ENCODE measurements at regions not wholly inside any gene's neighbourhood (a gene's known extent, or its start where the extent isn't known, plus 50 kb on each side); places are given as distances from the start of the nearest gene placed in this dataset.

DNA sequence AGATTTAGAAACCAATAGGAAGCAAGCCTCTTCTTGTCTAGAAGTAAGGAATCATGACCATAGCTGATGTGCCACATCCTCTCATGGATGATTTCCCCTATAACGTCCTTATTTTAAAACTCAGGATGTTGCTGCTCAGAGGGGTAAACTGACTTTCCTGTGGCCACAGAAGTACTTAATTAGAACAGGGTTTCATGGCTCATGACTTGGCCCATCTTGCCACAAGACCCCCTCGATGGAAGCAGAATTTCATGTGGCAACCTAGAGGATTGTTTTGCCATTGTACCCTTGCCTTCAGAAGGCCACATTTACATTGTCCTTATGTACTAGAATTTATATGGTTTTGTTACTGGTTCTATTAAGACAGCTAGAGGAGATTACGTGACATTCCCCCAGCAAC is 173.5 kb upstream of the PELI2 start:
- DNase-seq: no peak

DNA sequence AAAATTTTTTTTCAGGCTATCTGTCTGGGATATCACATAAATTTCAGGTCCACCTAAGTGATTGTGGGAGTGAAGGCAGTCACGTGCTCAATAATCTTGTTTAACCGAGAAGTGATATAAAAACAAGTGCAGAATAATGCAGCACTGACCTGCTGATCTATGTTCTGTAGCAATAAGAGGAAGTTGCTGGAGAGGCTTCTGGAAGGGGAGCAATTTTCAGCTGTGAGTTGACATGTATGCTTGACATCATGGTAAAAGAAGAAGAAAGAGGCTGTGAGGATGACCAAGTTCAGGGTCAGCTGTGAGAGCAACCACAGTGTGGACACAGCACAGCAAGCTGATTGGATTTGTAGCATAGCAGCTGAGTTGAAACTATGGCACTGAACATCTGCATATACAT is 172.0 kb upstream of the PELI2 start:
- DNase-seq: no peak

DNA sequence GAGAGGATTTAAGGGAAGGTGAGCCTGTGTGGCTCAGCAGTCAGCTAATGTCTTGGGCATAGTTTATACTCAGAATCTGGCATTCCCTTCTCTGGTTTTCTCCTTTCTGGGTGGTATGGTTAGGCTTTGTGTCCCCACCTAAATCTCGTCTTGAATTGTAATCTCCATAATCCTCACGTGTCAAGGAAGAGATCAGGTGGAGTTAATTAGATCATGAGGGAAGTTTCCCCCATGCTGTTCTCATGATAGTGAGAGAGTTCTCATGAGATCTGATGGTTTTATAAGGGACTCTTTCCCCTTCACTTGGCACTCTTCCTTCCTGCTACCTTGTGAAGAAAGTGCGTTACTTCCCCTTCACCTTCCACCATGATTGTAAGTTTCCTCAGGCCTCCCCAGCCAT is 169.8 kb upstream of the PELI2 start:
- no peak for DNase-seq

DNA sequence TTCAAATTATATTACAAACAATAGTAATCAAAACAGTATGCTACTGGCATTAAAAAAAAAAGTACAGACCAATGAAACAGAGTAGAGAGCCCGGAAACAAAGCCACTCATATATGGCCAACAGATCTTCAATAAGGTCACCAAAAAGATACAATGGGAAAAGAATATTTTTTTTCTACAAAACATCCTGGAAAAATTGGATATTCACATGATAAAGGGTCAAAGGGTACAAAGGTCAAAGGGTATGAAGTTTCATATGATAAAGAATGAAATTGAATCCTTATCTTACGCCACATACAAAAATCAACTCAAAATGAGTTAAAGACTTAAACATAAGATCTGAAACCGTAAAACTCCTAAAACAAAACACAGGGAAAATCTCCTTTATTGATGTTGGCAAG is 168.5 kb upstream of the PELI2 start:
- no peak for DNase-seq

DNA sequence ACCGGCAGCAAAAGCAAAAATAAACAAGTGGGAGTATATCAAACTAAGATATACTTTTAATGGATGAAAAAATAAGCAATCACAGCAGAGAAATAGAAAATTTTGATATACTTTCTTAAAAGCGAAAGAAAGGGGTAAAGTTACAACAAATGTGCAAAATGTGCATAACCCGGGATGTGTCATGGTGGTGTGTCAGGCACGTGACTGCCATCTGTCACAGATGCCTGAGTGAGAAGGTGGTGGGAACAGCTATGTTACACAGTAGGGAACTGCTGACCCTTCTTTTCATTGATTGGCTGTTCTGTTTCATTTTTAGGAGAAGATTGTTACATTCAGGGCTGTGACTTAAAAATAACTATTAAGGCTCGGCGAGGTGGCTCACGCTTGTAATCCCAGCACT is 168.1 kb upstream of the PELI2 start:
- DNase-seq: no peak

DNA sequence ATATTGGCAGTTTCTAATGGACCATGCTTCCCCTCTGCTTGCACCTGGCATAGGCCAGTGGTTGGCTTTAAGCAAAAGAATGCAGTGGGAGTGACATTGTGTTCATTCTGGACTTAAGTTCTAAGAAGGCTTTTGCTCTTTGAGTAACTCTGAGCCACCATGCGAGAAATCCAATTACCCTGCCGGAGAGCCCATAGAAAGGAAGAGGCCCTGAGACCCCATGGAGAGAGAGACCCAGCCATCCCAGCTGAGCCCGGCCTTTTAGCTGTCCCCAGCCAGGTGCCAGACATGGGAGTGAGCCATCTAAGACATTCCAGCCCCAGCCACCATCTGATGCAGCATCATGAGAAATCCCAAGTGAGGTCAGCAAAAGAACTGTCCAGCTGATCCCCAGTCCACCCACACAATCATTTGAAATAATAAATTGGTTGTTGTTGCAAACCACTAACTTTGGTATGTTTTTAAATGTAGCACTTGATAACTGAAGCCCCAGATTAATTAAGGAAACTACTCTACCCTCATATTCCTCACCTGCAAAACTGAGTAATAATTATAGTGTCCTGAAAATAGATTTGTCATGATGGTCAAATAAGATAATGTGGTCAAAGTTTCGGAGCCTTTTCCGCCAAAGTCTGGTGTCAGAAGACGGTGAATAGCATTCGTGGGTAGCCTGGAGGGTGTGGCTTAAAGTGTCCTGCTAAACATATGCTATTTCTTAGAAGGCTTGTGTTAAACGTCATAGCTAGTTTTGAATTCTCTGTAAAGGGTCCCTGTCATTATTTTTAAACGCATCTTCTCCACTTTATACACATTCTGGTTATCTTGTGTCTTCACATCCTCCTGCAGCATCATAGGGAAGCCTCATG is 166.6 kb upstream of the PELI2 start:
- DNase-seq: no peak

DNA sequence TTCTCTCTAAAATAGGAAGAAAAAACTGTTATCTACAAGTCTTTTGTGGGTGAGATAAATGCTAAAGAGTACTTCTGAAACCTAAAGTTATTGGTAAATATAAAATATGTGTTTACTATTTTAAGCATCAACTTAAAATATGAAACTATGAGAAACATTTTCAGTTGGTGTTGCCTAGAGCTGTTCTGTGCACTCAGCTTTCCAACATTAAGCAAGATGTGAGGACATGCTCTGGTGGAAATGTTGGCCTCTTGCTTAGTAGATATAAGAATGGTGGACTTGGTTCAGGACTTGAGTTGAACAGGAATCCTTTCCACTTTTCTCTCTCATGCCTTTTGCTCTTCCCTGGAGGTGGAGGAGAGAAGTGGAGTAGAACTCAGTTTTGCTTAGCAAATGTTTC is 164.1 kb upstream of the PELI2 start:
- DNase-seq: no peak

DNA sequence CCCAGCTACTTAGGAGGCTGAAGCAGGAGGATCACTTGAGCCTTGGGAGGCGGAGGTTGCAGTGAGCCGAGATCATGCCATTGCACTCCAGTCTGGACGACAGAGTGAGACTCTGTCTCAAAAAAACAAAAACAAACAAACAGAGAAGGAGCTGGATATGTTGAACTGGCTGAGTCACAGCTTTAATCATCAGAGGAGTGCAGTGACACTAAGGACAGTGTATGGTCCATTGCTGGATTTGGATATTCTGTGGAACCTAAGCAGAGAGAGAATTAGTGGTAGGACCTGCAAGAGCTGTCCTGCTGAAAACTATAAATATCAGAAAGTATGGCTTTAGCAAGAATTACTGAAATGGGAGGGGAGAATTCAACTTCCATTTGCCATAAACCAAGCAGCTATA is 163.0 kb upstream of the PELI2 start:
- DNase-seq: no peak

DNA sequence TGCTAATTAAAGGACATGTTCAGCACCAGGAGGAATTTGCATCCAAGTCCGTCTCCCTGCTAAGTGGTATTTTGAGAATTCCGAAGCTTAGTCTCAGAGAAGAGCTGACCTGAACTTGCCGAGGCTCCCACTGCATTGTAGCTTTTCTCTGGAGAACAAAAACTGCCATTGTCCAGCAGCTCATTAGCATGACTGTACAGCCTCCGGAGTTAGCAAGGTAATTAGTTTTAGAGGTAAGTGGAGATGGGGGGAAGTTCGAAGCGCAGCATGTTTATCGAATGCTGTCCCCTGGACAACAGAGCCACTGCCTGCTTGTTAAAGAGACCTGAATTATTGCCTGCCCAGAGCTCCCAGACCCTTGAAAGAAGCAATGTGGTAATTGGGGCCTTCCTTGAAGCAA is 160.3 kb upstream of the PELI2 start:
- DNase-seq: no peak

DNA sequence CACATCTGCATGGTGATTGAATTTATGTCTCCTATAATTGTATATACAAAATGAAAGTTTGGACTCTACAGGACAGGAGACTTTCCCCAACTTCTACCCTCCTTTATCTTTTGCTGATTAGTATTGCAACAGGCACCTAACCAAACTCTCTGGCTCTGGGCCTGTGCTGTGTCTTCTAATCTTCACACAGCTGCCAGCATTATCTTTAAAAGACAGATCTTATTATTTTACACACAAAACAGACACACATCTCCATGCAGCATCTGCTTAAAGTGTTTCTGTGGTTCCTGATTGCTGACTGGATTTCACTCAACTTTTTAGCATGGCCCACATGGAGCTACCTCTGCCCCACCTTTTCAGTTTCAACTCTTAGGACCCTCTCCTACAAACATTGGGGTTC is 154.9 kb upstream of the PELI2 start:
- no peak for DNase-seq

DNA sequence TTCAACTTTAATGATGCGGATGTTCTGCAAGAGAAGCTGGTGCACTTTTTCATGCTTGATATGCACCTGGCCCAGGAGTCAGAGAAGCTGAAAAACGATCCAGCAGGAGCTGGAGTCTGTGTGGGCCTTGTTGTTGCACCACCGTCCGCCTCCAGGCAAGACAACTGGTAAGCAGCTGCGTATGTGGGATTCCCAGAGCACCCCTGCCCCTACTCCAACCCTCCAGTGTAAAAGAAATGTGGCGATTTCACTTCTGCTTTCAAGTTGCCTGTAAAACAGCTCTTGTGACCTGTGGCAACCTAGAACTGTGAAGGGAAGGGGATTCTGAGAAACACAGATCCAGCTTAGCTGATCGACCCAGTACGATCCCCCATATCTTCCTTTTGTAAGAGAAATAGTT is 154.1 kb upstream of the PELI2 start:
- DNase-seq: no peak

DNA sequence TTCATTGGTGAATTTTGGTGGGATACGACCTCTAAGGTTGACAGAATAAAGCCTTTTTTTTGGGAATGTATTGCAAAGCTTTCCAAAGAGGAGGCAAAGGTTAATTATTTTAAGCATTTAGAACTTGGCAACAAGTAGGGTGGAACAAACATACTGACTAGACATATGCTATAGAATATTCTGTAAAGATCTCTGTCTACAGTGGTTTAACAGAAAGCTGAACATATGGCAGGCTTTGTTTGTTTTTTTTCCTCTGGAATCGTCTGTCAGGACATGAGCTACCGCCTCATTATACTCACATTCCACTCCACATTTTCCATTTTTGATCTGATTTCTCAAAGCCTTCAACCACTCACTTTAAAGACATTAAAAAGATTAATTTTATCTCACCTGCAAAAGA is 153.4 kb upstream of the PELI2 start:
- DNase-seq: no peak

DNA sequence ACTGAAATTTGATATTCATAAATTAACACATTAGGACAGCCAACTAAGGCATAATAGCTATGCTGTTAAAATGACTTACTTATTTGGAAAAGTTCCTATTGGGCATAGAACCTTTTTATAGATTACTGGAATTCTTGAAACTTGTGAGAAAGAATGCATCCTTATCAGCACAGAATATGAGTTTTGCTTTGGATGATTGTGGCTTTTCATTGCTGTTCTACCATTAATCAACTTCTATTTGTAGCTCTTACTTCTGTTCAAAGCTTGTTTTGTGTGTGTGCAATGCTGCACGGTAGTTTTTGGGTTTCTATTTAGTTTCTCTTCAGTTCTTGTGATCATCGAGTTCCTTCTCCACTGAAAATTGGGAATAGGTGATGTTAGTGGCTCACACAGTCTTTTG is 152.4 kb upstream of the PELI2 start:
- no peak for DNase-seq

DNA sequence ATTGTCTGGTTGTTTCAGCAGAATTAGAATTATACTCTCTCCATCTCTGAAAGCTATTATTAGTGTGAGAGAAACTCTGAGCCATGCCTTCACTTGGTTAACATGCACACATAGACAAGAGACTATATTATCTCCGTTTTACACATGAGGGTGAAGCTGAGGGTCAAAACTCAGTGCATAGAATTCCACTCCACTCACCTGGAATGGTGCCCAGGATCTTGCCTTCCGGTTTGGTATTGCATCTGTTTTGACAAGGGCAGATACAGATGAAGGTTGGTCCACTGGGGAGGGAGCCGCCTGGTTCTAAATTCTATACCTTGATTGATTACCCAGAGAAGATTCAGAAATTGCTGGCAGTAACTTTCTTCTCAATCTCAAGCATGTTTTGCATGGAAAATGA is 149.5 kb upstream of the PELI2 start:
- no peak for DNase-seq

DNA sequence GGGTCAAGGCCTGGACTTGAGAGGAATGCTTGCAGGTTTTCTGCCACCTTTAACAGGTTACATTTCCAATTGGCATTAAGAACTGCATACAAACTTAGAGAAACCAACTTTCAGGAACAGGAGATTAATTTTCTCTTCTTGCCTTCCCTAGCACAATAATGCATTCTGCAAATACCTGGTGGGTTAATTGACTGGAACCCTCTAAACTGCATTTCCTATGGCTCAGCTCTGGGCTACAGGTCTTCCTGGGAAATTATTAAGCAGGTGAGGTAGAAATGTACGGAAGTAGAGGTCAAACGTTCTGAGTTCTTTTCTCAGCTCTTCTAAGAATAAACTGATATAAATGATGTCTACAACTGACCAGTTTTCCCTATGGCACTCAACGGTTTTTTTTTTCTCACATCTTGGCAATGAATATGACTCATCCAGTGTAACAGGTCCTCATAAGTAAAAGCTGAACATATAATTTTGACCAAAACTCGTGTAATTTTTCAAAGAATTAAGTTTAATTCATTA is 144.9 kb upstream of the PELI2 start:
- no peak for DNase-seq

DNA sequence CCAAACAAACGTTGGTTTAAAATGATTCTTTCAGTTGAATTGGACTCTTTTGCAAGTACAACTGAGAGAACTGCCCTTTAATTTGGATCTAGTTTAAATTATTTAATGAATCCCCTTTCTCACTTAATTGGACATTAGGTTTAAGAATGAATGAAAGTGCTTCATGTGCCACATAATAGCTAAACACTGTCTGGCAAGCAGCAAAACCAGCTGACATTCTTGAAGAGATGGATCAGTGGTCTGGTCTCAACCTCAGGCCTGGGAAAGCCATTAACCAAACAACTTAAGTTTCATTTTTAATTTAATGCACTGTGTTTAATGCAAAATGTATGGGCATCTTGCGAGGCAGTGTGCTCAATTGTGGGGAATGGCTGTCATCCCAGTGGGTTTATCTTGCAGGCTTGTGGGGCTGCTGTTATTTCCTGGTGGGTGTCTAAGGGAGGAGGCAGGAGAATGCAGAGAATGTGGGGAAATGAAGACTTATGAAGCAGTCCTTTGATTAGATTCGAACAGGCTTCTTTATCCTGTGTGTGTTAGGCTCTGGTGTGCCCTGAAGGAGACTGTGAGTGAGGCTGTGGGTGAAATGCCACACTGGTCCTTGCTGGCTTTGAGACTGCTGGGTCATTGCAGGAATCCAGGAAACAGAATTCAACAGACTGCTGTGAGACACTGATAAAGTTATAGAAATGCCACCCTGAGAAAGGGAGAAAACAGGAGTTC is 144.1 kb upstream of the PELI2 start:
- no peak for DNase-seq

DNA sequence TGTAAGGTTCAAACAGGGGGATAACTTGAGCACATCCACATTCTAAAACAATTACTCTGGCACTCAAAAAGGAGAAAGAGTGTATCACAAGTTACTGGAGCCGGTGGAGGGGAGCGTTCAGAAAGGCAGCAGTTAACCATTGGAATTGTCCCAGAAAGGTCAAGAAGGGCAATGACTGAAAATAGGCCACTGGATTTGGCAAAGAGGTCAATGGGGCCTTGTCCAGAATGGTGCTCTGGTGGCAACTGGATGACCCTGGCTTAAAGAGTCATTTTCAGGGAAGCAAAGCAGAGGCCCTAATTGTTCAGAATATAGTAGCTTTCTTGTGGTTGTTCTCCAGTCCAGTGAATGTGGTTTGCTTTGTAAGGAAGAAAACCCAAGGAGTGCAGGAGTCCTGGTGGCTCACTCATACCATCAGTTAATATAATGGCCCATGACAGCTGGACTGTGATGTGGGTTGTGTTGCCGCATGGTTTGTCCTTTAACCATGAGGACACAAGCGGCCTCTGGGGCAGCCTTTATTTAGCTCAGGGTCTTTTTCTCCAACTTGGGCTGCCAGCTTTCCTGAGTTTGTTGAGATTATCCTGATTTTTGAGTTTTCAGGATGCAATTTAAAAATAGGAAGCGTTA is 142.8 kb upstream of the PELI2 start:
- no peak for DNase-seq

DNA sequence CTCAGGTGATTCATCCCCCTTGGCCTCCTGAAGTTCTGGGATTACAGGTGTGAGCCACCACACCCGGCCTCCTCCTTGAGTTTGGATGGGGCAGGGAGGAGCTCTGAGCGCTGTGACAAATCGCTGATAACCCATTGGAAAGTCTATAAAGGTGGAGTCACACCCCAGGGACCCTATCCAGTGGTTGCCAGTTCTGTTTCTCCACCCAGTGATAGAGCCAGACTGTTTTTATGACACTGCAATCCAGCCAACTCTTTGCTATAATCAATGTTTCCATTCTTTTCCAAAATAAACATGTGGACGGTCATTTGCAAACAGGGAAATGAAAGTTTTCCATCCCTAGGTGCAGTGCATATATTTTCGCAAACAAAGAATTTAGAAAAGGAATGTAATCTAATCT is 142.0 kb upstream of the PELI2 start:
- DNase-seq: no peak

DNA sequence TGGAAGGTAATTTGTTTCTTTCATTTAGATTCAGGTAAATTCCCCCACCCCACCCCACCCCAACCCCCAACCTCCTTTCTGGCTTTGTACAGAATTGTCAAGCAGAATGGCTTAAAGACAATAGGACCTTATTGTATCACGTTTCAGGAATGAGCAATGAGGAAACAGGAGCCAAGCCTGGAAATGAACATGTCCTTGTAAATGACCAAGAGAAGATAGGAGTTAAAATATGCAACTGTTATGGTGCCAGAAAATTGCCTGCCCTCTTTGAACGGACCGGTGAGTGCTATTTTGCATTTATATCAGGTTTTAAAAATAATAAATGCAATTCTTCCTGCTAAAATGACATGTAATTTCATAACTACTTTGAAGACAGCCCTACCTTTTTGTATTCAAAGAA is 141.6 kb upstream of the PELI2 start:
- DNase-seq: no peak

DNA sequence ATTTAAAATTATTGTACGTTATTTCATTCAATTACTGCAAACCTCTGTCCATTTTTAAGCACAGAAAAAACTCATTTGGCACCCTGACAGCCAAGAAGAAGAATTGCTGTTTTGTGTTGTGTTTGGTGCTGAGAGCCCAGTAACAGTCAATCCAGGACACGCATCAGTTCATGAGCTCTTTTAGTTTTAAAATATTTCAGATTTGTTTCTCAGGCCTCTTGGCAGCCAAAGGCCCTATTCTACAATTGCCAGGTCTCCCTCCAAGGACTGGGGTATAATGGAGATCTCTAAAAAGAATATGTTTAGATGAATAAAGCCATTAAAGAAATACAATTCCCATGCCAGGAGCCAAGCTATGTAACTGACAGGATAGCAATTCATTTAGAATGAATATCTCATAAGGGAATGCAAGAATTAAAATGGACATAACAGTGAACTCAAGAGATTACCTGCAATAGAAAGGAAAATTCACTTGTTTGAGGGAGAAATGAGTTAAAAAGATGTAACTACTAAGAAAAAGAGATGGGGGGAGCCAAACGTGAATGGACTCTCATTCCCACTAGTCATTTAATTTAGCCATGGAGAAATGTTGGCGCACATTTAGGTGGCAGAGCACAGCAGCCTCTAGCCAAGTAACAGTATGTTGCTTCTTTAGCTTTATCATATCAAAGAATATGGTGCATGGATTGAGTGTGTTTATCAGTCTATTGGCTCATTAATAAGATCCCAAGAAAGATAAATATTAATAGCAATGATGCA is 140.6 kb upstream of the PELI2 start:
- DNase-seq: no peak

DNA sequence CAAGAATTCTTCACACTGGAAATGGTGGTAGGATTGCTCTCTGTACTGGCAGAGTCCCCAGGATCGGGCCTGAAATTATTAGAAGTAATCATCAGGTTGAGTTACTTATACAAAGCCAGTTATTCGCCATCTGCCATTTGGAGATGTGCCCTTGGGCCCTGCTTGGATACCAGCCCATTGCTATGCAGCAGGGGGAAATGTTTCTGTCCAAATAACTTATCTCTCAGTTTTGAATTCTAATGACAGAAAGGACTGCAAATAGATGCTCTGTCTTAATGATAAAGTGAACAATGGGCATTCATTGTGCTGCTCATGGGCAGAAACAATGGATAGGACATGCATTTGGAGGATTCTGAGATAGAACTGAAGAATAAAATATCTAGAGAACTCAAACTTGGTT is 139.1 kb upstream of the PELI2 start:
- no peak for DNase-seq

DNA sequence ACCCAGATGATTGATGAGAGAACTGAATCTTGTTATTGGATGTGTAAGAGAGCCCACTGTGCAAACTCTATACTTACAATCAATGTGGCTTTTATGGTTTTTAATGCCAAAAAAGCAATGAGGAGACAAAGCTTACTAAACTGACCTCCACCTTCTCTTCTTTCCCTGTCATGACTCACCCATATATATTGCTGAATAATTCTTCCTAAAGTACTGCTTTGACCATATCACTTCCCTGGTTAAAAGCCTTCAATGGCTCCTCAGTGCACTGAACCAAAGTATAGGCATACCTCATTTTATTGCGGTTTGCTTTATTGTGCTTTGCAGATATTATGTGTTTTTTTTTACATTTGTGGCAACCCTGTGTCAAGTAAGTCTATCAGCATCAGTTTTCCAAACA is 138.4 kb upstream of the PELI2 start:
- DNase-seq: no peak

DNA sequence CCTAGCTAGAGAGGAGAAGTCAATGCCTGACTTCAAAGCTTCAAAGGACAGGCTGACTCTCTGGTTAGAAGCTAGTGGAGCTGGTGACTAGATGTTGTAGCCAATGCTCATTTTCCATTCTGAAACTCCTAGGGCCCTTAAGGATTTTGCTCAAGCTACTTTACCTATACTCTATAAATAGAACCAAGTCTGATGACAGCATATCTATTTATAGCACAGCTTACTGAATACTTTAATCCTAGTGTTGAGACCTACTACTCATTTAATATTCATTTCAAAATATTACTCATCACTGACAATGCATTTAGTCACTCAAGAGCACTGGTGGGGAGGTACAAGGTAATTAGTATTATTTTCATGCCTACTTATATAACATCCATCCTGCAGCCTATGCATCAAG is 137.2 kb upstream of the PELI2 start:
- no peak for DNase-seq
